Stimulated activated CD4-positive, alpha-beta T cell treated with anti-CD3 and anti-CD28 coated beads, Interleukin-1b, Interleukin-23, amount 100 ng/mL, for 24 hours (primary cell): ENCODE measurements at regions not wholly inside any gene's neighbourhood (a gene's known extent, or its start where the extent isn't known, plus 50 kb on each side); places are given as distances from the start of the nearest gene placed in this dataset.
"Not testable (repeated sequence)": the region's sequence is repeated elsewhere in the genome, so short reads cannot be mapped to it uniquely, and the experiment has no call there.

Experiments used
- DNase-seq, 4 experiments: peaks; one replicate each; pipeline ENCODE4 v3.0.0-alpha.2; 2020; ENCODE audit warnings: low read depth in 4 of 4, low spot score in 1 of 4

DNA sequence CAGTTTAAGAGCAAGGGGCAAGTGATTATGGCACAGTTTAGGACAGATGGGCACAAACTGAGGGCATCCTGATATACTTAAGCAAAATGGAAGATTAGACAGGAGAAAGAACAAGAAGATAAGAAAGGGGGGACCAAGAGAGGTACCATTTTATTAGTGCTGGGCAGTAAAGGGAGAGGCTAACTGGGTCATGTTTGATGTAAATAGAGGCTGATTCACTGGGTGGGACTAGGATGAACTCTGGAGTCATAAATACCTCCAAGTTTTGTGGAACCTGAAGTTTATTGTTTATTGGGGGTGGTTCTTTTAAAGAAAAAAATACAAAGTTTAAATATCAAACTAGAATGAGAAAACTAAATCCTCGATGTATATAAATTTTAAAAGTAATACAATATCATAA is 1067.2 kb upstream of the GYPC start:
- no peak for DNase-seq

DNA sequence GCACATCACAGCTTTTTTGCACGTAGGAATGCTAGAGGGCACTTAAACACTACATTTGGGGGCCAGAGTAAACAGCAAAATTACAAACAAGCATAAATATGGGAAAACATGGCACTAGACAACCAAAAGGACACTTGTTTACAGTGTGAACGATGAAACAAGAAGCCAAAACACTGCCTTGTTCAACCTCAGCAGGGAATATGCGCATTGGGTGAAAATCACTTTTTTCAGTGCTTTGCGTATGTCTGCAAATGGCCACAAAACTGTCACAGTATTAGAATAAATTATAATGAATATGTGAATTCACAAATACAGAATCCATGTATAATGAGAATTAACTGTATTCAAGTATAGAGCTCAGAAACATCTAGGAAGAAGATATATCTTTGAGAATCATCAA is 1064.0 kb upstream of the GYPC start:
- DNase-seq, result no peak

DNA sequence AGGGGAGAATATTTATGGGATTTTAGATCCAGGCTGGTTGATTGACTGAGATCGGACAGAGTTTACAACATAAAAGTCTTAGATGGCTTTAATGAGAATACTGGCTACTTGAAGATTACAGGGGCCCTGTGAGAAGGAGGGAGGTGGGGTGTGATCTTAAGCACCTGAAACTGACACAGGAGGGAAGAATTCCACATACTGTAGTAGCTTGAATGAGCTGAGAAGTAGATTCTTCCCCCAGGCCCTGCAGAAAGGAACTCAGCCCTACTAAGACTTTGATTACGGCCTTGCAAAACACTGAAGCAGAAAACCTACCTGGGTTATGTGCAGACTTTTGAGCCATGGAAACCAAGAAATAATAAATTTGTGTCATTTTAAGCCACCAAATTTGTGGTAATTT is 1062.9 kb upstream of the GYPC start:
- no peak for DNase-seq

DNA sequence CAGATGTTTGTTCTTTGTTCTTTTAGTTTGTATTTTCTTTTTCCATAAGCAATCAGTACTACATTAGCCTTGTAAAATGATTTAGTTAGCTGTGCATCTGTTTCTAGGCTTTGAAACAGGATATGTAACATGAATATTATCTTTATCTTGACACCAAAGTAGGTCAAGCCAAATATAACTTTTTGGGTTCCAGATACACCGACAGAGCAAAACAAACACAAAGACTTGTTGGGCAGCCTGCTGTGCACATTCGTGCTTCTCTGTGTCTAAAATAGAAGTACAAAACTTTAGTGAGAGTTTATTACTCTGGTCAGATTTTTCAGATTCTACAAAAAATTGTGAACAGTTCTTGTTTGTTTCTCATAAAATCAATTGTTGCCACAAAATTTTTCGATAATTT is 1059.3 kb upstream of the GYPC start:
- DNase-seq, result no peak

- DNase-seq, result no peak
Measured at GRCh38 chr2:125615438-125615837, 1040.5 kb upstream of the GYPC start.

- DNase-seq, result no peak
Measured at GRCh38 chr2:125630377-125630776, 1025.6 kb upstream of the GYPC start.

GRCh38 chr2:125634662-125635061 is 1021.3 kb upstream of the GYPC start:
- DNase-seq, result no peak

DNA sequence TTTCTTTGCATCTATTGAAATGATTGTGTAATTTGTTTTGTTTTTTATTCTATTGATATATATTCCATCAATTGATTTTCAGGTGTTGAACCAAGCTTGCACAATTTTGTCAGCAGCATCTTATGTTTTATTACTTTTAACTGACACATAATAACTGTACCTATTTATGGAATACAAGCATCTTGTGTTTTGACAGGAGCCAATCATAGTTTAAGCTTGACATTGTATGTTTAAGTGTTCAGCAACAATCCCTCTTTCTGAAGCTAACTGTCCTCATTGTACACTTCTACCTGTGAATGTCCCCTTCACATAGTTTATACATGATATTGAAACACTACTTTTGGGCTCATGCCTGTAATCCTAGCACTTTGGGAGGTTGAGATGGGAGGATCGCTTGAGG is 1017.6 kb upstream of the GYPC start:
- DNase-seq, result no peak

DNA sequence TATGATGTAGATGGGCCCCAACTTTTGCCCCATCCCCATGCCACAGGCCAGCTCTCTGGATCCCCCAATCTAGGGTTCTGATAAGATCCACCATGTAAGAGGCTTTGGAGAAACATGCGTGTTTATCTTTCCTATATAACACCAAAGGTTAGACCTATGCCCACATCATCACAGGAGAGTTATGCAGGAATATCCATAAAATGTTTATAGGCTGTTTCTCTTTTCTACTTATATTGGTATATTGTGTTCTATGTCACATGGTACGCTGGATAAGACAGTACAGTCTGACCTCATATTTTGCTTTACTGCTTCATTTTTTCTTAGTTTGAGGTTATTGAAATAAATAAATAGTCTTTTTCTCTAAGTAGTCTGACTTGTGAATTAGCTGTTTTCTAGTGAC is 1013.9 kb upstream of the GYPC start:
- DNase-seq, result no peak

GRCh38 chr2:125643128-125643527 is 1012.8 kb upstream of the GYPC start:
- no peak for DNase-seq

DNA sequence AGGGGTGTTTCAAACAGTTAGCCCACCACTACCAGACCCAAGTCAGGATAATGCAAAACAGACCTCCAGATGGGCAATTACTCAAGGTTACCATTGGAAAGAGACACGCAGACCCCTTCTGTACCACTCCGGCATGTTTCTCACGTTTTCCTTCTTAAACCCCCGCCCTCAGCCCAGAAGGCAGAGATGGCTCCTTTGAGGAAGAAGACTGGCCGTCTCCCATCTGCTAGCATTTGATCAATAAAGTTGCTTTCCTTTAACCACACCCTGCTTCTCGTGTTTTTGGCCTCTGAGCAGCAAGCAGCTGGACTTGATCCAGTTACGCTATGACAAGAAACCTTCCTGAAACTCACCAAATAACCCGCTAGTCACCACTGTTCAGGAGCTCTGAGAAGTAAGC is 1012.4 kb upstream of the GYPC start:
- no peak for DNase-seq

DNA sequence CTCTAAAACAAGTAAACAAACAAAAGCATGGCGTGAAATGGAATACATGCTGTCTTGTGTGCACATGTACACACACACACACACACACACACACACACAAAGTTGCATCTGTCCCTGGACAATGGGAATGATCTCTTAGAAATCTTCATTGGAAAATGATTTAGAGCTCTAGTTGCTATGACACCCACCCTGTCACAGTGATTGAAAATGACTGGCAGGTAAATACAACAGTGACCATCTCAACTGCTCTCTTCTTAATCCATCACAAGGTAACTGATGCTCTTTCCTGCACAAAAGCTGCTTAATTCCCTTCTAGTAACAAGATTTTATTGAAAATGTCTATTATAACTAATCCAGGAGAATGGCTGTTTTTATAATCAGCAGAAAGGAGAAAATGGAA is 1011.7 kb upstream of the GYPC start:
- DNase-seq, result no peak

DNA sequence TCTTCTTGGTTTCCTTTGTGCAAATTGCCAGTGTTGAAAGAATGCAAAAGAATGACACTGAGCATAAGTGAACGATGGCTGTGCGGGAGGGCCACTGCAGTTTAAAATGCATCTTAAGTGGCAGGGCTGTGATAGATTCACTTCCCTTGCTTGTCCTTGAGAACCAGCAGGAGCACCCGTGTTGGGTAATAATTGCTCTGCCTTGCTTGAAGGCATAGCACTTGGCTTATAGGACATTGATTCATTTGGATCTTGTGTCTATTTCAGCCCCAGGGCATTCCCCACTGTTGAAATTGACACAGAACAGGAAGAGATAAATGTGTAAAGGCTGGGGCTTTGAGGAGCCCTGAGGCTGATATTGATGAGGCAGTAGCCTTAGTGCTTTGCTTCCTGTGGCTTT is 1003.7 kb upstream of the GYPC start:
- no peak for DNase-seq

GRCh38 chr2:125654226-125654625 is 1001.7 kb upstream of the GYPC start:
- DNase-seq, result no peak

- no peak for DNase-seq
Measured at GRCh38 chr2:125656190-125656589, 999.8 kb upstream of the GYPC start.

- DNase-seq, result no peak
Measured at GRCh38 chr2:125658583-125658982, 997.4 kb upstream of the GYPC start.

DNA sequence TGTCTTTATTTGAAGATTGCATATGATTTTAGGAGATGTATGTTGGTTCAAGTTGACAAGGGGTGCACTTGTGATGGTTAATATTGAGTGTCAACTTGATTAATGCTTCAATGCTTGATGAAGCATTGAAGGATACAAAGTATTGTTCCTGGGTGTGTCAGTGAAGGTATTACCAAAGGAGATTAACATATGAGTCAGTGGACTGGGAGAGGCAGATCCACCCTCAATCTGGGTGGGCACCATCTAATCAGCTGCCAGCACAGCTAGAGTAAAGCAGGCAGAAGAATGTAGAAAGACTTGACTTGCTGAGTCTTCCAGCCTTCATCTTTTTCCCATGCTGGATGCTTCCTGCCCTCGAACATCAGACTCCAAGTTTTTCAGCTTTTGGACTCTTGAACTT is 995.6 kb upstream of the GYPC start:
- DNase-seq, result not testable (repeated sequence)

DNA sequence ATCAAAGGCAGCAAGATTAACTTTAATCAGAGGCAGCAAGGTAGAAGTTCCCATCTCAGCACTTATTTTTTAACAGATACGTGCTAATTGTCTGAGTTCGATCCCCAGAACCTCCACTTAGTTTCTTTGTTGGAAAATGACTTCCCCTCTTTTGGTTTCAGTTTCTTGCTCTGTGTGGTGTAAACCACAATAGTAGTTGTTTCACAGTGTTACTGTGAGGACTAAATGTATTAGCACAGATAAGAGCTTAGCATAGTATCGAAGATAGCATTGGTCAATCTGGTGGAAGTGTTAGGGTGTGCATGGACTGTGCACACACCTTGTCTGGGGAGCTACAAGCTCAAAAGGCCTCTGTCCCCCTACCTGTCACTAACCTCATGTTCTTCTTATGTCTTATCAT is 988.3 kb upstream of the GYPC start:
- DNase-seq, result no peak

- DNase-seq, result no peak
Measured at GRCh38 chr2:125679903-125680302, 976.1 kb upstream of the GYPC start.

DNA sequence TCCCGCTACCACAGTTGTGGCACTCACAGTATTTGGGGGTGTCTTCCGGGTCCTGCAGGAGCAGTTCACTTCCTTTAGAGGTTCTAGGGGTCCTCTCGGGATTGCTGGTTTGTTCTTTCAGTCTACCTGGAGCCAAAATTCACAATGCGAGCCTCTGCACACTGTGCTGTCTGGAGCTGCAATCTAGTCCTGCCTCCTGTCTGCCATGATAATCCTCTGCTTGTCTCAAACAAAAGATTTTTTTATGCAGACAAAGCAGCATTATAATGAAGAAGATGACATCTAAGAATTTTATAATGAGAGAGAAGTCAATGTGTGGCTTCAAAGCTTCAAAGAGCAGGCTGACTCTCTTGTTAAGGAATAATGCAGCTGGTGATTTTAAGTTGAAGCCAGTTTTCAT is 975.1 kb upstream of the GYPC start:
- no peak for DNase-seq

DNA sequence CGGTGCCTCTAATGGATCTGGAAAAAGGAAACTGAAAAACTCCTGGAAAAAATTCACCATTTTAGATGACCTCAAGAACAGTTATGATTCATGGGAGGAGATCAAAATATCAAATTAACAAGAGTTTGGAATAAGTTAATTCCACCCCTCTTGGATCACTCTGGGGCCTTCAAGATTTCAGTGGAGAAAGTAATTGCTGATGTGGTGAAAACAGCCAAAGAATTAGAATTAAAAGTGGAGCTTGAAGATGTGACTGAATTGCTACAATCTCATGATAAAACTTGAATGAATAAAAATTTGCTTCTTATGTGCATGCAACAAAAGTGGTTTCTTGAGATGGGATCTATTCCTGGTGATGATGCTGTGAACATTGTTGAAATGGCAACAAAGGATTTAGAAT is 974.4 kb upstream of the GYPC start:
- no peak for DNase-seq

DNA sequence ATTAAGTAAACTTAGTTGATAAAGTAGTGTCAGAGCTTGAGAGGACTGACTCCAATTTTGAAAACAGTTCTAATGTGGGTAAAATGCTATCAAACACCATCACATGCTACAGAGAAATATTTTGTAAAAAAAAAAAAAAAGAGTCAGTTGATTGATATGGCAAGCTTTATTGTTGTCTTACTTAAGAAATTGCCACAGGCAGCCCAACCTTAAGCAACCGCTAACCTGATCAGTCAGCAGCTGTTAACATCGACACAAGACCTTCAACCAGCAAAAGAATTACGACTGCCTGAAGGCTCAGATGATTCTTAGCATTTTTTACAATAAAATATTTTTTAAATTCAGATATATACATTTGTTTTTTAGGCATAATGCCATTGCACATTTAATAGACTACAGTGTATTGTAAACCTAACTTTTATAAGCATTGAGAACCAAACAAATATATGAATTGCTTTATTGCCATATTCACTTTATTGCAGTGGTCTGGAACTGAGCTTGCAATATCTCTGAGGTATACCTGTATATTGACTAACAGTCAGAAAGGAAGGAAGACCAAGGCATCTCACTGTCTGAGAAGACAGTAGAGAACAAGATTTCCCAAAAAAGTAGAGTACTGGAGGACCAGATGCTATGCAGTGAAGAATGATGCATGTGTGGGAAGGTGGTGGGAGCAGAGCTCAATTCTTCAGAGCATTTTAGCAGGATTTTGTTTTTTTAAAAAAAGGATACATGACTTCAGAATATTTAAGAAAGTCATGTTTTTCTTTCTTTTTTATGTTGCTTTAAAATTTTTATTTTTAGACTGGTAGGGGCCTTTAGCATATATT is 973.8 kb upstream of the GYPC start:
- DNase-seq, result no peak

DNA sequence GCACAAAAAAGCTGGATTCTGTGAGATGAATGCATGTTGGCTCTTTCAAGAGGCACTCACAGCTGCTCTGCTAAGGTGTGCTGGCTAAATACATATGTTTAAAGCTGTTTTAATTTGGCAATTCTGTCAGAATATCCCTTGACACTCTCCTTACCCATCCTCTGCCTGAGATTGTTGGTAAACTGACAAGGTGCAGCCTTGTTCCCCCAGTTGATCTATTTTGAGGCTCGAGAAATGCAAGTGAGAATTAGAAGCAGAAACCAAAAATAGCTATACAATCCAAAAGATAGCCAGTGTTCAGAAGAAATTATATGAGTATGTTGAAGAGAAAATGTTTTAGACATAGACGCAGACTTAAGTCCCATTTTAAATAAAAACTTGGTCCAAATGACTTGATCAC is 971.7 kb upstream of the GYPC start:
- DNase-seq, result no peak
